ENCODE measurements at regions not wholly inside any gene's neighbourhood (a gene's known extent, or its start where the extent isn't known, plus 50 kb on each side); places are given as distances from the start of the nearest gene placed in this dataset.

- Histone ChIP-seq H3K9me3 (ENCODE audit: control insufficient read depth, low read depth, low read length) (no peaks in the 10 kb centered on the region), H3K9me1 (ENCODE audit: control insufficient read depth, extremely low read depth, insufficient read depth, low read length) (no peaks in the 10 kb centered on the region), H2AFZ (ENCODE audit: control insufficient read depth, low read length) (no peak overlapping the region), H3K4me3 (ENCODE audit: control insufficient read depth in 2 of 3, extremely low read depth in 1 of 3, insufficient read depth in 2 of 3, low read depth in 1 of 3, low read length in 3 of 3) (no peak overlapping the region), H3K9ac (ENCODE audit: control insufficient read depth, extremely low read depth, insufficient read depth, low read length) (no peak overlapping the region), H3K27ac (ENCODE audit: control insufficient read depth, insufficient read depth, low read length) (no peak overlapping the region), H4K20me1 (ENCODE audit: control insufficient read depth, extremely low read depth, insufficient read depth, low read length) (no peaks in the 10 kb centered on the region), H3K79me2 (ENCODE audit: control insufficient read depth, insufficient read depth, low read length) (no peaks in the 10 kb centered on the region), H3K36me3 (ENCODE audit: control insufficient read depth in 2 of 2, extremely low read depth in 1 of 2, insufficient read depth in 2 of 2, low read length in 2 of 2) (no peaks in the 10 kb centered on the region), H3K4me2 (ENCODE audit: control insufficient read depth, extremely low read depth, insufficient read depth, low read depth, low read length) (no peak overlapping the region), H3K4me1 (ENCODE audit: control insufficient read depth, extremely low read depth, insufficient read depth, low read length) (no peaks in the 10 kb centered on the region), H3K27me3 (ENCODE audit: control insufficient read depth, extremely low read depth, insufficient read depth, low read length) (no peaks in the 10 kb centered on the region)
- TF ChIP-seq, protein P1, sequence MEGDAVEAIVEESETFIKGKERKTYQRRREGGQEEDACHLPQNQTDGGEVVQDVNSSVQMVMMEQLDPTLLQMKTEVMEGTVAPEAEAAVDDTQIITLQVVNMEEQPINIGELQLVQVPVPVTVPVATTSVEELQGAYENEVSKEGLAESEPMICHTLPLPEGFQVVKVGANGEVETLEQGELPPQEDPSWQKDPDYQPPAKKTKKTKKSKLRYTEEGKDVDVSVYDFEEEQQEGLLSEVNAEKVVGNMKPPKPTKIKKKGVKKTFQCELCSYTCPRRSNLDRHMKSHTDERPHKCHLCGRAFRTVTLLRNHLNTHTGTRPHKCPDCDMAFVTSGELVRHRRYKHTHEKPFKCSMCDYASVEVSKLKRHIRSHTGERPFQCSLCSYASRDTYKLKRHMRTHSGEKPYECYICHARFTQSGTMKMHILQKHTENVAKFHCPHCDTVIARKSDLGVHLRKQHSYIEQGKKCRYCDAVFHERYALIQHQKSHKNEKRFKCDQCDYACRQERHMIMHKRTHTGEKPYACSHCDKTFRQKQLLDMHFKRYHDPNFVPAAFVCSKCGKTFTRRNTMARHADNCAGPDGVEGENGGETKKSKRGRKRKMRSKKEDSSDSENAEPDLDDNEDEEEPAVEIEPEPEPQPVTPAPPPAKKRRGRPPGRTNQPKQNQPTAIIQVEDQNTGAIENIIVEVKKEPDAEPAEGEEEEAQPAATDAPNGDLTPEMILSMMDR (optimal IDR thresholded peaks at IDR 0.05 in 1 of 3, IDR thresholded peaks at IDR 0.05 in 1 of 3, conservative IDR thresholded peaks at IDR 0.05 in 1 of 3; ENCODE audit: extremely low read depth in 1 of 3, insufficient read depth in 2 of 3, low read length in 3 of 3), result no peak
- no peak for TF ChIP-seq EZH2 (IDR thresholded peaks at IDR 0.05; ENCODE audit: low read length)
- FAIRE-seq (no peak), DNase-seq (ENCODE audit: low read depth, low spot score) (no peak)
- dilution Hi-C loops (cut with MboI; ENCODE audit: extremely low pct_ligation_motif_present, low sequenced_read_pairs), result no loop called here
Observed at GRCh38 chr20:17142666-17143065, 84.2 kb upstream of the PCSK2 start.

GRCh38 chr20:17150858-17151257, 76.0 kb upstream of the PCSK2 start:
- Histone ChIP-seq H3K27ac (ENCODE audit: control insufficient read depth, insufficient read depth, low read length) (no peak overlapping the region), H3K27me3 (ENCODE audit: control insufficient read depth, extremely low read depth, insufficient read depth, low read length) (no peaks in the 10 kb centered on the region), H3K36me3 (ENCODE audit: control insufficient read depth in 2 of 2, extremely low read depth in 1 of 2, insufficient read depth in 2 of 2, low read length in 2 of 2) (no peaks in the 10 kb centered on the region), H3K9ac (ENCODE audit: control insufficient read depth, extremely low read depth, insufficient read depth, low read length) (no peak overlapping the region), H3K9me1 (ENCODE audit: control insufficient read depth, extremely low read depth, insufficient read depth, low read length) (no peaks in the 10 kb centered on the region), H4K20me1 (ENCODE audit: control insufficient read depth, extremely low read depth, insufficient read depth, low read length) (no peaks in the 10 kb centered on the region), H3K4me1 (ENCODE audit: control insufficient read depth, extremely low read depth, insufficient read depth, low read length) (no peaks in the 10 kb centered on the region), H3K79me2 (ENCODE audit: control insufficient read depth, insufficient read depth, low read length) (no peaks in the 10 kb centered on the region), H3K4me3 (ENCODE audit: control insufficient read depth in 2 of 3, extremely low read depth in 1 of 3, insufficient read depth in 2 of 3, low read depth in 1 of 3, low read length in 3 of 3) (no peak overlapping the region), H3K4me2 (ENCODE audit: control insufficient read depth, extremely low read depth, insufficient read depth, low read depth, low read length) (no peak overlapping the region), H2AFZ (ENCODE audit: control insufficient read depth, low read length) (no peak overlapping the region), H3K9me3 (ENCODE audit: control insufficient read depth, low read depth, low read length) (no peaks in the 10 kb centered on the region)
- no peak for FAIRE-seq
- no peak for TF ChIP-seq EZH2 (IDR thresholded peaks at IDR 0.05; ENCODE audit: low read length)
- TF ChIP-seq, protein P1 (optimal IDR thresholded peaks at IDR 0.05 in 1 of 3, IDR thresholded peaks at IDR 0.05 in 1 of 3, conservative IDR thresholded peaks at IDR 0.05 in 1 of 3; ENCODE audit: extremely low read depth in 1 of 3, insufficient read depth in 2 of 3, low read length in 3 of 3), result no peak
- dilution Hi-C loops (cut with MboI; ENCODE audit: extremely low pct_ligation_motif_present, low sequenced_read_pairs), result no loop called here
- no peak for DNase-seq (ENCODE audit: low read depth, low spot score)

Data from keratinocyte (primary cell).